GM12892 (cell line): ENCODE measurements at regions not wholly inside any gene's neighbourhood (a gene's known extent, or its start where the extent isn't known, plus 50 kb on each side); places are given as distances from the start of the nearest gene placed in this dataset.

Source experiments
- POLR2A ChIP-seq: IDR thresholded peaks from 2 replicates; pipeline ENCODE4 v1.6.1; 2011; ENCODE audit warnings: low read depth, low read length, control low read depth
- POLR2AphosphoS5 ChIP-seq: IDR thresholded peaks from 2 replicates; pipeline ENCODE4 v1.6.1; 2011; ENCODE audit warnings: low read depth, low read length, control low read depth

DNA sequence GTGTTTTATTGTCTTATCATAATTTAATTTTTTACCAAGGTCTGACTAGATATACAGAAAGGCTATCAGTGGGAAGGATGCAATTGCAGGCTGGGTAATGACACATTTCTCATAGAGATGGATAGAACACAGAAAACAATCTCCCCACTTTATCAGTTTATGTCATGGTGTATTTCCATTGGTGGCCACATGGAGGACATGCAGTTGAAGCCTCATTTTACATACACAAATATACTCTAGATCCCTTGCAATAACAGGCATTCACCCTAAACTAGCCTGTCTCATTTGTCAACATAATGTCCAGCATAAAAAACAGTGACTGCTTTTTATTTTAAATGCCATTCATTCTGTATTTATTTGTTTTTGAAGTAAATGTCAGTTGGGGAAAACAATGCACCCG lies 526.3 kb downstream of the GABRG2 start:
- TF ChIP-seq POLR2A (no peak), POLR2AphosphoS5 (no peak)
